ENCODE measurements at regions not wholly inside any gene's neighbourhood (a gene's known extent, or its start where the extent isn't known, plus 50 kb on each side); places are given as distances from the start of the nearest gene placed in this dataset.

DNA sequence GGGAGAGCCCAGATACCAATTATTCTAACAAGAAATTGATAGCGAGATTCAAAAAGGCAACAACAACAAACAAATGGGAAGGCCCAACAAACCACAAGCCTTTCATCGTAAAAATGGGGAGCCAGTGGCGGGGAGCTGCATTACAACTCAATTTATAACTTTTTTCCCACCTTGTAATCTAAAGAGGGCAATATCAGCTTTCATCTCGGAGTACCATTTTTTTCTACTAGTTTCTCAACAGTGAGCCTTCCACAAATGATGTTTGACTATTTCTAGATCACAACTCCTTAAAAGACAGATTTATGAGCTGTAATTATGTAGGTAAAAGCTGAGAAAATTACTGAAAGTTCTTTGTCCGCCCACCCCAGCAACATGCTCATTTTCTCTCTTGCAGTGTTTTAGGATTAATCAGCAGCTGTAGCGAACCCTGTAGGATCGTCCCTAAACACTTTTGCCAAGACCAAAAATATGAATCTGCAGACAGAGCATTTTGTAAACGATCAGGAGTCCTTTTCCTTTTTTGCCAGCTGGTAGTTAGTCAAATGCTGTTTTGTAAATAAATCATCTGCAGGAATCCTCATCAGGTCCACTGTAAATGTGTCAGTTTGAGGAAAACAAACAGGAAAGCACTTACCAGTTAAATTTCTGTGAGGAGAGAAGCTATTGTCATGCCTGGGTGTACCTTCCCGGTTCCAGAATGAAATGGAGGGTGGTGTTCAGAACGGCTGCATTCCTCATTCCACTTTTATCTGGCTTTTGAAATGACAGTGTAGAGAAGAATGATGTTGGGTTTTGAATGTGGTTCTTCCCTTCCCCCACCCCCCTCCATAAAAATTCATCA, 53.2 kb downstream of the EEF1B2 start:
- DNase-seq = peak; percentile 95

GRCh38 chr2:206213514-206213845, 53.8 kb downstream of the EEF1B2 start:
- DNase-seq = no peak

GRCh38 chr2:206217166-206217565, 57.3 kb upstream of the ZDBF2 start:
- peak; percentile 45 for DNase-seq

GRCh38 chr2:206217743-206218142, 56.7 kb upstream of the ZDBF2 start:
- no peak for DNase-seq

DNA sequence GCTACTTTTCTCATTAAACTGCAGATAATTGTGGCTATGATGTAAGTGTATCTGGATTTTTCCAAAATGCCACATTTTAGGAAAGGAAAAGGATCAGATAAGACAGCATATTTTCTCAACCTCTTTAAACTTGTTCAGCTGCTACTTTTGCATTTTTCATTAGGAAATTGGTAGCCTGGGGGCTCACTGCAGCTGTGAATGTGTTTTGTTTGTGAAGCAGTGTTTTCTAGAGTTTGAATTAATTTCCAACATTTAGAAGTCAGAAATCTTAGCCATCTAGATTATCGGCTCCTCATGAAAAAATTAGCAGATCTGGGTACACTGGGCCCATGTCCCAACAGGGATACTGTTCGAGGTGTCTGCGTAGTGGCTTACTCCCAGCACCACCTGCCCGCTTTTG, 56.3 kb upstream of the ZDBF2 start:
- DNase-seq = no peak

DNA sequence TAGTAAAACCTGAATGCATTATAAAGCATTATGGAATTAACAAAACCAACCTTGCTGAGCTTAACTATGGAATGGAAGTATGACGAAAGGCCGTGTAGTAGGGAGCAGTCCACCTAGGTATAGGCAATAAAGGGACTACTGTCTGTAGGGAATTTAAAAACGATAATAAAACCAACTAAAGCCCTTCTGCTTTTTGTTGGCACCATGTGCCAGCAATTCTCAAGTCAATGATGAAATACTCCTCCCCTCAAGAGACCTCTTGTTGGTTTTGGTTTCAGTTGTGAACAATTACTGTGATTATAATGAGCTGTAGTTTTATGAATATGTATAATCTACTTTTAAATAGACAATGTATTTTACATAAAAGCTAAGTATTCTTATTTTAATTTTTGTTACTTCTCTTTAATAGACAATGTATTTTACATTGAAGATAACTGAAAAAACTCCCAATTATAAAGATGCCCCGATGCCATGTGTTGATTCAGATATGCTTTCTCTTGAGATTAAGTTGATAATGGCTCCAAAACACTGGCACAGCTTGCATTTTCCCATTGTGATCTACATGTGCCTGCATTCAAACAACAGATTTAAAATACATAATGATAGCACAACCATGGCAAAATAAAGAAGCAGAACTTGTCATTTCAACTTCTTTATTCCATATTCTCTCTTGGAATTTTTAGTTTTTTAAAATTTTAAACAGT, 55.5 kb upstream of the ZDBF2 start:
- no peak for DNase-seq

DNA sequence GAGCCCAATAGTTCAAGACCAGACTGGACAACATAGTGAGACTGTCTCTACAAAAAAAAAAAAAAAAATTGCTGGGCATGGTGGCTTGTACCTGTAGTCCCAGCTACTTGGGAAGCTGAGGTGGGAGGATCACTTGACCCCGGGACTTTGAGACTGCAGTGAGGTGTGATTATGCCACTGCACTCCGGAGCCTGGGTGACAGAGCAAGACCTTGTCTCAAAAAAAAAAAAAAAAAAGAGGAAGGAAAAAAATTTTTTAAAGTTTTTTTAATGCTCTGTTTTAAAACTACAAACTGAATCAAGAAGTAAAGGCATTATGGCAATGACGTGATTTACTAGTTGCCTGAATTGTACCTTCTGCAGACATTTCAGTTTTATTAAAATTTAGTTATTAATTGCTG, 54.5 kb upstream of the ZDBF2 start:
- no peak for DNase-seq

DNA sequence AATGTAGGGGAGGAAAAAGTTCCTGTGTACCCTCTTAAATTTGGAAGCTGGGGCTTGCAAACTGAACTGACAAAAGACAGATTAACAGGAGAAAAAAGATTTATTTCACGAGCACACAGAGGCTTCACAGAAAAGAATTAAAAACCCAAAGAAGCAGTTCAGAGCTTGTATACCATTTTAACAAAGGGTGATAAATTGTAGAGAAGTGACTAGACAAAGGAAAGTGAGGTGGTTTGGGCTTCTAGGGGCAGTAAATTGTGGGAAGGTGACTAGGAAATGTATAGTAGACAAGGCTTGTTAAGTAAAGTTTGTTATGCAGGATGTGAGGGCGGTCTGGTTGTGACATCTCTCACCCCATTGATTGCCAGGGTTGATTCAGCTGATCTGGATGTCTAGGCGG, 53.5 kb upstream of the ZDBF2 start:
- no peak for DNase-seq

Data from NCI-H2227 treated with DMSO at 0.1 percent for 48 hours (cell line).